SK-N-SH treated with all-trans-retinoic acid at 6 μM for 48 hours (cell line): ENCODE measurements at regions not wholly inside any gene's neighbourhood (a gene's known extent, or its start where the extent isn't known, plus 50 kb on each side); places are given as distances from the start of the nearest gene placed in this dataset.
"Not testable (repeated sequence)": the region's sequence is repeated elsewhere in the genome, so short reads cannot be mapped to it uniquely, and the experiment has no call there.

ENCODE experiments used
- ATAC-seq: fragments of 200-7000 bp; cut with Tn5 transposase; 3 replicates; pipeline ENCODE4 v1.9.1; 2020; ENCODE audit warnings: mild to moderate bottlenecking, moderate library complexity
- ARNTL ChIP-seq: fragments of 450-650 bp; formaldehyde crosslinking; IDR thresholded peaks from 2 replicates; pipeline ENCODE4 v1.5.0; 2020; ENCODE audit warnings: low read depth, mild to moderate bottlenecking, moderate library complexity, borderline replicate concordance
- CREB5 ChIP-seq: fragments of 250-450 bp; sonication (Bioruptor Pico); IDR thresholded peaks from 2 replicates; pipeline ENCODE4 v1.5.1; 2020; ENCODE audit warnings: low read depth, mild to moderate bottlenecking, moderate library complexity
- CSDC2 ChIP-seq: fragments of 250-450 bp; sonication (Bioruptor Pico); IDR thresholded peaks from 2 replicates; pipeline ENCODE4 v1.5.0; 2020; ENCODE audit warnings: mild to moderate bottlenecking, moderate library complexity
- CSRNP3 ChIP-seq: fragments of 250-450 bp; sonication (Bioruptor Pico); IDR thresholded peaks from 2 replicates; pipeline ENCODE4 v1.5.1; 2021; ENCODE audit warnings: mild to moderate bottlenecking, moderate library complexity
- ESRRG ChIP-seq: fragments of 250-450 bp; sonication (Bioruptor Pico); IDR thresholded peaks from 2 replicates; pipeline ENCODE4 v1.6.1; 2021; ENCODE audit warnings: mild to moderate bottlenecking
- GLIS3 ChIP-seq: fragments of 250-450 bp; sonication (Bioruptor Pico); IDR thresholded peaks from 2 replicates; pipeline ENCODE4 v1.5.0; 2020; ENCODE audit warnings: mild to moderate bottlenecking, moderate library complexity
- OSR1 ChIP-seq: fragments of 250-450 bp; sonication (Bioruptor Pico); IDR thresholded peaks from 2 replicates; pipeline ENCODE4 v1.8.0; 2022; ENCODE audit warnings: moderate library complexity, mild to moderate bottlenecking, inconsistent platforms
- PATZ1 ChIP-seq: fragments of 250-450 bp; sonication (Bioruptor Pico); IDR thresholded peaks from 2 replicates; pipeline ENCODE4 v1.8.0; 2020; ENCODE audit warnings: mild to moderate bottlenecking, moderate library complexity, borderline replicate concordance
- POU6F1 ChIP-seq: fragments of 250-450 bp; sonication (Bioruptor Pico); IDR thresholded peaks from 2 replicates; pipeline ENCODE4 v1.8.0; 2021; ENCODE audit warnings: low read depth, mild to moderate bottlenecking, moderate library complexity, borderline replicate concordance
- PPARA ChIP-seq: fragments of 250-450 bp; sonication (Bioruptor Pico); IDR thresholded peaks from 2 replicates; pipeline ENCODE4 v1.5.0; 2020; ENCODE audit warnings: mild to moderate bottlenecking, borderline replicate concordance
- RARB ChIP-seq: fragments of 250-450 bp; sonication (Bioruptor Pico); IDR thresholded peaks from 2 replicates; pipeline ENCODE4 v1.8.0; 2021; ENCODE audit warnings: mild to moderate bottlenecking, moderate library complexity
- SNAI2 ChIP-seq: fragments of 250-450 bp; sonication (Bioruptor Pico); IDR thresholded peaks from 2 replicates; pipeline ENCODE4 v1.5.0; 2020; ENCODE audit warnings: mild to moderate bottlenecking, moderate library complexity
- TCF4 ChIP-seq: fragments of 250-450 bp; sonication (Bioruptor Pico); IDR thresholded peaks from 2 replicates; pipeline ENCODE4 v1.8.0; 2021; ENCODE audit warnings: mild to moderate bottlenecking, moderate library complexity, borderline replicate concordance
- TOX ChIP-seq: fragments of 250-450 bp; sonication (Bioruptor Pico); IDR thresholded peaks from 2 replicates; pipeline ENCODE4 v1.8.0; 2021; ENCODE audit warnings: mild to moderate bottlenecking, moderate library complexity, borderline replicate concordance
- TSHZ2 ChIP-seq: fragments of 250-450 bp; sonication (Bioruptor Pico); IDR thresholded peaks from 2 replicates; pipeline ENCODE4 v1.5.0; 2020; ENCODE audit warnings: mild to moderate bottlenecking, moderate library complexity
- ZFP3 ChIP-seq: fragments of 250-450 bp; sonication (Bioruptor Pico); IDR thresholded peaks from 2 replicates; pipeline ENCODE4 v1.5.0; 2020; ENCODE audit warnings: mild to moderate bottlenecking, moderate library complexity
- ZFP30 ChIP-seq: fragments of 450-650 bp; formaldehyde crosslinking; IDR thresholded peaks from 2 replicates; pipeline ENCODE4 v1.5.0; 2022; ENCODE audit warnings: mild to moderate bottlenecking, moderate library complexity
- ZNF565 ChIP-seq: fragments of 450-650 bp; formaldehyde crosslinking; conservative IDR thresholded peaks from 2 replicates; pipeline ENCODE4 v1.5.0; 2020; ENCODE audit warnings: low read depth, mild to moderate bottlenecking, moderate library complexity
- ZNF70 ChIP-seq: fragments of 450-650 bp; formaldehyde crosslinking; IDR thresholded peaks from 2 replicates; pipeline ENCODE4 v1.5.0; 2020; ENCODE audit warnings: mild to moderate bottlenecking, moderate library complexity
- ZNF8 ChIP-seq: fragments of 450-650 bp; formaldehyde crosslinking; IDR thresholded peaks from 2 replicates; pipeline ENCODE4 v1.5.0; 2020; ENCODE audit warnings: mild to moderate bottlenecking, moderate library complexity

- not testable (repeated sequence) for ATAC-seq
Observed at GRCh38 chr9:104195142-104195541, 101.0 kb downstream of the SMC2 start.

- TF ChIP-seq OSR1 (CRISPR knock-in tag), result no peak
- no peak for TF ChIP-seq TOX (CRISPR knock-in tag)
- no peak for TF ChIP-seq ZNF565 (CRISPR knock-in tag)
- TF ChIP-seq CREB5 (CRISPR knock-in tag), result no peak
- no peak for TF ChIP-seq ZNF70 (CRISPR knock-in tag)
- TF ChIP-seq GLIS3 (CRISPR knock-in tag), result no peak
- TF ChIP-seq ZNF8, result no peak
- no peak for TF ChIP-seq SNAI2
- TF ChIP-seq TSHZ2 (CRISPR knock-in tag), result no peak
- TF ChIP-seq RARB (CRISPR knock-in tag), result no peak
- no peak for TF ChIP-seq POU6F1 (CRISPR knock-in tag)
- no peak for TF ChIP-seq ZFP3 (CRISPR knock-in tag)
- TF ChIP-seq ZFP30 (CRISPR knock-in tag), result no peak
- TF ChIP-seq ARNTL (CRISPR knock-in tag), result no peak
- TF ChIP-seq PATZ1, result no peak
- TF ChIP-seq TCF4, result no peak
- TF ChIP-seq CSDC2 (CRISPR knock-in tag), result no peak
- no peak for TF ChIP-seq ESRRG (CRISPR knock-in tag)
- TF ChIP-seq CSRNP3, result no peak
- no peak for ATAC-seq
Observed at GRCh38 chr9:104200456-104200994, 106.4 kb downstream of the SMC2 start.

GRCh38 chr9:104206766-104207165 is 112.7 kb downstream of the SMC2 start:
- no peak for ATAC-seq
- no peak for TF ChIP-seq CREB5 (CRISPR knock-in tag)
- TF ChIP-seq PPARA (CRISPR knock-in tag), result no peak
- TF ChIP-seq POU6F1 (CRISPR knock-in tag), result no peak
- no peak for TF ChIP-seq PATZ1
- no peak for TF ChIP-seq CSRNP3
- TF ChIP-seq SNAI2, result no peak
